RWPE2 (cell line): ENCODE measurements at regions not wholly inside any gene's neighbourhood (a gene's known extent, or its start where the extent isn't known, plus 50 kb on each side); places are given as distances from the start of the nearest gene placed in this dataset.
"Not testable (repeated sequence)": the region's sequence is repeated elsewhere in the genome, so short reads cannot be mapped to it uniquely, and the experiment has no call there.

Experiments
- ATAC-seq: fragments of 200-7000 bp; cut with Tn5 transposase; 3 replicates; pipeline ENCODE4 v1.9.1; 2021; ENCODE audit warnings: low read depth
- DNase-seq: peaks from one replicate; pipeline ENCODE4 v3.0.0-alpha.2; 2020; ENCODE audit warnings: low spot score
- H3K27ac ChIP-seq: fragments of 450-650 bp; 2 replicates; pipeline ENCODE4 v1.5.1; 2017; ENCODE audit warnings: mild to moderate bottlenecking; ENCODE audit not compliant: poor library complexity, severe bottlenecking
- H3K27me3 ChIP-seq: fragments of 250-450 bp; sonication (Bioruptor Pico); 2 replicates; pipeline ENCODE4 v1.5.1; 2021; ENCODE audit warnings: mild to moderate bottlenecking, moderate library complexity; ENCODE audit not compliant: insufficient read depth, poor library complexity, severe bottlenecking
- H3K36me3 ChIP-seq: fragments of 250-450 bp; sonication (Bioruptor Pico); 2 replicates; pipeline ENCODE4 v1.5.1; 2020; ENCODE audit warnings: low read depth, mild to moderate bottlenecking, moderate library complexity
- H3K4me1 ChIP-seq: fragments of 250-450 bp; sonication (Bioruptor Pico); 2 replicates; pipeline ENCODE4 v1.5.1; 2021; ENCODE audit warnings: mild to moderate bottlenecking, moderate library complexity; ENCODE audit not compliant: insufficient read depth, poor library complexity, severe bottlenecking
- H3K4me3 ChIP-seq: fragments of 250-450 bp; sonication (Bioruptor Pico); 2 replicates; pipeline ENCODE4 v1.5.1; 2021; ENCODE audit warnings: mild to moderate bottlenecking, moderate library complexity; ENCODE audit not compliant: severe bottlenecking
- H3K9me3 ChIP-seq: fragments of 250-450 bp; sonication (Bioruptor Pico); 2 replicates; pipeline ENCODE4 v1.5.1; 2021; ENCODE audit warnings: mild to moderate bottlenecking, moderate library complexity; ENCODE audit not compliant: severe bottlenecking
- CTCF ChIP-seq: fragments of 450-650 bp; IDR thresholded peaks from one replicate; pipeline ENCODE4 v1.5.1; 2017; ENCODE audit warnings: mild to moderate bottlenecking, moderate library complexity; ENCODE audit not compliant: poor library complexity, severe bottlenecking

DNA sequence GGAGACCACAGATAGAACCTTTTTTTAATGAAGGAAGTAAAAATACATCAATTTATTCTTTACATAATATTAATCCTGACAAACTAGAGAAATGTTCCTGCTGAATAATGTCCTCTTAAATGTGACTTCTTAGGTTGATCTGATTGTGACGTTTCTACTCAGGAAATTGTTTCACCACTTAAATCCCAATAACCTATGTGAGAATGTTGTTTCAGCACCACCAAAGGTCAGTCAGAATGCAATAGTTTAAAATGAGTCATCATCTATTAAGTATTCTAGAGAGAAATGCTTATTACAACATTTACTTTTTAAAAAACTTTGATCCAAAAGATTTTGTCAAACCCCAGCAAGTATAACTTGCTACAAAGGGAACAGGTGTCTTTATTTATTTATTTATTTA, 155.4 kb upstream of the CACNA2D1 start:
- Histone ChIP-seq H3K27ac (no peak overlapping the region), H3K4me1 (peaks cover 13% of the 10 kb centered on the region), H3K9me3 (no peaks in the 10 kb centered on the region), H3K27me3 (no peaks in the 10 kb centered on the region), H3K4me3 (no peak overlapping the region), H3K36me3 (no peaks in the 10 kb centered on the region)
- TF ChIP-seq CTCF: no peak
- no peak for DNase-seq
- peak; percentile 48; the same call in 2 of the 3 replicates for ATAC-seq

DNA sequence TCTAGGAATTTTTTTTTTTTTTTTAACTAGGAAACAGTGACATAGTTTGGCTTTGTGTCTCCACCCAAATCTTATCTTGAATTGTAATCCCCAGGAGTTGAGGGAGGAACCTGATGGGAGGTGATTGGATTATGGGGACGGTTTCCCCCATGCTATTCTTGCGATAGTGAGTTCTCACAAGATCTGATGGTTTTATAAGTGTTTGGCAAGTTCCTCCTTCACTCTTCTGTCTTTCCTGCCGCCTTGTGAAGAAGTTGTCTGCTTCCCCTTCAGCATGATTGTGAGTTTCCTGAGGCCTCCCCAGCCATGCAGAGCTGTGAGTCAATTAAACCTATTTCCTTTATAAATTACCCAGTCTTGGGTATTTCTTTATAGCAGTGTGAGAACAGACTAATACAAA, 152.2 kb upstream of the CACNA2D1 start:
- not testable (repeated sequence) for H3K4me3 ChIP-seq, H3K27ac ChIP-seq, H3K9me3 ChIP-seq, H3K27me3 ChIP-seq, DNase-seq, H3K36me3 ChIP-seq, ATAC-seq
- H3K4me1 ChIP-seq: peaks cover 21% of the 10 kb centered on the region

DNA sequence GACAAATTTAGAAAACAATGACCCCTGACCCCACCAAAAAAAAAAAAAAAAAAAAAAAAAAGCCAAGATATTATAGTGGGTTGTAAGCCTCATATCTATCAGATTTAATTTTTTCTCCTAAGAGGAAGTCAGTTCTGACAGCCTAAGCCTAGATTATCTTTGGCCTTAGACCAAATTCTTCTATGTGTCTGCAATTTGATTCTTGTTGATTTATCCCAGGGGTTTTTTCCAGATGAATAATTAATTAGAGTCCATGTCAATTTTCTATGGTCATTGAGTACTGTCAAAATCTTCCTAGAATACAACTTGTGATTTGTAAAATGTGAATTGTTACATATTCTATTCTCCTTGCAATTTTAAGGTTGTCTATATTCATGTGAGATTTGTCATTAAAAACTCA, 151.6 kb upstream of the CACNA2D1 start:
- no peak overlapping the region for H3K4me3 ChIP-seq
- ATAC-seq (no peak), DNase-seq (no peak)
- no peaks in the 10 kb centered on the region for H3K36me3 ChIP-seq
- no peaks in the 10 kb centered on the region for H3K9me3 ChIP-seq
- peak overlapping the region; percentile 28 for H3K27ac ChIP-seq
- no peak for TF ChIP-seq CTCF
- peaks cover 21% of the 10 kb centered on the region for H3K4me1 ChIP-seq
- H3K27me3 ChIP-seq: no peaks in the 10 kb centered on the region

- no peak for TF ChIP-seq CTCF
These were observed 151.1 kb upstream of the CACNA2D1 start for GRCh38 chr7:82594665-82595064.

DNA sequence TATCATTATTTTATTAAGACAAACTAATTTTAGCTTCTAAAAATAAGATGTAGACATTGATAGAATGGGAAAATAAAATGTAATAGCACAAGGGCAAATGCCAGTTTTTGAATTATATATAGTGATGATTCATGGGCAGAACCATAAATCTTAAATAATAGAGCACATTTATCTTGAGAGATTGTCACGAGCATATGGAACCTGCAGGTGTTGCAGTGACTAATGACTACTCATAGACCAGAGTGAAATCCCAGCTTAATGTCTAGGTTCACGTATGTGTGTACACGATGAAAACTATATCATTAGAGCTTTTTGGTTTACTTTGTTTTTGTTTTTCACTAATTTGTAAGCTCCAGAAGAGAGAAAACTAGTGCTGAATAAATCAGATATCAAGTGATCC, 150.2 kb upstream of the CACNA2D1 start:
- DNase-seq: no peak
- peak; percentile 97 for ATAC-seq
- Histone ChIP-seq H3K4me3 (no peak overlapping the region), H3K9me3 (no peaks in the 10 kb centered on the region), H3K4me1 (peaks cover 21% of the 10 kb centered on the region), H3K36me3 (no peaks in the 10 kb centered on the region), H3K27me3 (no peaks in the 10 kb centered on the region), H3K27ac (peak overlapping the region; percentile 28)
- TF ChIP-seq CTCF: no peak

More at GRCh38 chr7:82594665-82595064, 151.1 kb upstream of the CACNA2D1 start:
- Histone ChIP-seq H3K4me3 (no peak overlapping the region), H3K9me3 (no peaks in the 10 kb centered on the region), H3K27ac (peak overlapping the region; percentile 28), H3K4me1 (peaks cover 21% of the 10 kb centered on the region), H3K36me3 (no peaks in the 10 kb centered on the region), H3K27me3 (no peaks in the 10 kb centered on the region)
- no peak for ATAC-seq
- no peak for DNase-seq
